Left lung (tissue), 4 donors: ENCODE measurements at regions not wholly inside any gene's neighbourhood (a gene's known extent, or its start where the extent isn't known, plus 50 kb on each side); places are given as distances from the start of the nearest gene placed in this dataset.

Experiments used
- ATAC-seq: fragments of 200-7000 bp; cut with Tn5 transposase; one replicate; pipeline ENCODE4 v1.9.1; 2020; ENCODE audit warnings: moderate library complexity
- DNase-seq, 4 donors: peaks; one replicate each; pipeline ENCODE4 v3.0.0-alpha.2; 2013 to 2020
- H3K27ac ChIP-seq, 2 donors: fragments of 200-600 bp; sonication (generic) in 1 of 2; one replicate each; pipeline versions ENCODE4 v1.5.0 to v1.8.0; 2020 to 2021
- H3K27me3 ChIP-seq, 2 donors: fragments of 200-600 bp; sonication (generic) in 1 of 2; one replicate each; pipeline versions ENCODE4 v1.5.0 to v1.8.0; 2020 to 2021
- H3K36me3 ChIP-seq, 2 donors: fragments of 200-600 bp; sonication (generic) in 1 of 2; one replicate each; pipeline versions ENCODE4 v1.5.0 to v1.8.0; 2020 to 2021
- H3K4me1 ChIP-seq, 2 donors: fragments of 200-600 bp; one replicate each; pipeline ENCODE4 v1.8.0; 2021
- H3K4me3 ChIP-seq, 2 donors: fragments of 200-600 bp; sonication (generic) in 1 of 2; one replicate each; pipeline versions ENCODE4 v1.5.0 to v1.8.0; 2020 to 2021; ENCODE audit warnings: mild to moderate bottlenecking in 1 of 2
- H3K9me3 ChIP-seq, 2 donors: fragments of 200-600 bp; sonication (generic) in 1 of 2; one replicate each; pipeline versions ENCODE4 v1.5.0 to v1.8.0; 2020 to 2021
- intact Hi-C, 2 donors: fragments of 100-400 bp; cut with DNase I; formaldehyde crosslinking; loops; one replicate each; pipeline versions ENCODE4 v1.11.2 to v1.14.2; 2022
- TF ChIP-seq, protein P1 (sequence below), 2 donors: fragments of 200-600 bp; sonication (generic) in 1 of 2; IDR thresholded peaks; one replicate each; pipeline versions ENCODE4 v1.5.0 to v1.8.0; 2021; ENCODE audit warnings: antibody characterized with exemption in 2 of 2
- donor health status: DM: no; HTN: yes; CAD: no.
- donor health status: DM: no; HTN: no; CAD: no.

DNA sequence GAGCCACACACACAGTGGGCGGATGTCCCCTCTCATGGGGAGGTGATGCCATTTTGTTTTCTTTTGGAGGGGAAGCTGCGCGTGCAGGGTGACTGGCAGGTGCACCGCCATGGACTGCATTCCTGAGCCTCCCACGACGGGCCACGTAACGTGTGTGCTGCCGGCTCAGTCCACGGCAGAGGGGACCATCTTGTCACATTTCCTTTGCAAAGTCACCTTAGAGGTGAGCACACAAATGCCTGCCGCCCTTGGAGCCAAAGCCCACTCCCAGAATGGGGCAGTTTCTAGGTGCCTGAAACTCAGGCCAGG is 262.5 kb downstream of the CTTN start:
- DNase-seq (no peak), ATAC-seq (no peak)
- Histone ChIP-seq H3K9me3 (no peaks in the 10 kb centered on the region), H3K4me1 (peaks cover 0 to 7% of the 10 kb centered on the region in 2 donors), H3K27ac (no peak overlapping the region), H3K36me3 (no peaks in the 10 kb centered on the region), H3K4me3 (no peak overlapping the region), H3K27me3 (peaks cover 10 to 63% of the 10 kb centered on the region in 2 donors)
- intact Hi-C loops = no loop called here
- TF ChIP-seq, protein P1, sequence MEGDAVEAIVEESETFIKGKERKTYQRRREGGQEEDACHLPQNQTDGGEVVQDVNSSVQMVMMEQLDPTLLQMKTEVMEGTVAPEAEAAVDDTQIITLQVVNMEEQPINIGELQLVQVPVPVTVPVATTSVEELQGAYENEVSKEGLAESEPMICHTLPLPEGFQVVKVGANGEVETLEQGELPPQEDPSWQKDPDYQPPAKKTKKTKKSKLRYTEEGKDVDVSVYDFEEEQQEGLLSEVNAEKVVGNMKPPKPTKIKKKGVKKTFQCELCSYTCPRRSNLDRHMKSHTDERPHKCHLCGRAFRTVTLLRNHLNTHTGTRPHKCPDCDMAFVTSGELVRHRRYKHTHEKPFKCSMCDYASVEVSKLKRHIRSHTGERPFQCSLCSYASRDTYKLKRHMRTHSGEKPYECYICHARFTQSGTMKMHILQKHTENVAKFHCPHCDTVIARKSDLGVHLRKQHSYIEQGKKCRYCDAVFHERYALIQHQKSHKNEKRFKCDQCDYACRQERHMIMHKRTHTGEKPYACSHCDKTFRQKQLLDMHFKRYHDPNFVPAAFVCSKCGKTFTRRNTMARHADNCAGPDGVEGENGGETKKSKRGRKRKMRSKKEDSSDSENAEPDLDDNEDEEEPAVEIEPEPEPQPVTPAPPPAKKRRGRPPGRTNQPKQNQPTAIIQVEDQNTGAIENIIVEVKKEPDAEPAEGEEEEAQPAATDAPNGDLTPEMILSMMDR (IDR thresholded peaks at IDR 0.05) = no peak

DNA sequence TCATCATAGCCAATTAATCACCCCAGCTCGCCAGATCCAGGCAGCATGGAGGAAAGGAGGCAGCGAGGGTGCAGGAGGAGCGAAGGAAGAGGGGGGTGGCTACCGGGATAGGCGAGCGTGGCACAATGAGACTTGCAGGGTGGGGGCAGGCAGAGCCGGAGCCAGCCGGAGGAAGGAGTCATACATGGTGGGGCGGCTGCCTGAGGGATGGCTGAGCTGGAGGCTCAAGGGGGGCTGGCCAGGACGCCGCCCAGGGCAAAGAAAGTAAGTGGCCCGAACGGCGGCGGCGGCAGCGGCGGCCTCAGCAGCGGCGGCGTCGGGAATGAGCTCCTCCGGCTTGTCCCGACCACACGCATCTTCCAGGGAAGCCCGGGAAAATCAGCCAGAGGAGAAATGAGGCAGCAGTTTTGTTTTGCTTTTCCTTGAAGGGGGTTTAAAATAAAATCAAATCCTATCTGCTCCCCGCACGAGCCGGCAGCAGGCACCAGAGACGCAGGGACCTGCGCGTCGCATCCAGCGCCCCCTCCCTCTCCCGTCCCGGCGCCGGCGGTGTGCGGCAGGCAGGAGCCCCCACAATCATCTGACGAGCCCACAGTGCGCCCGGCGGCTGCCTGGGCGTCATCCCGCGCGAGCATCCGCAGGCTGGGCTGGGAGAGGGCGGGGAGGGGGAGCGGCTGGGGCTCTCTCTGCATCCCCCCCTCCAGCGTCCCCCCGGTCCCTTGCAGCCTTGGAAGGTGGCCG is 263.6 kb downstream of the CTTN start:
- no peak overlapping the region for H3K27ac ChIP-seq
- TF ChIP-seq, protein P1 (IDR thresholded peaks at IDR 0.05) = no peak
- intact Hi-C loops = no loop called here
- peaks cover 0 to 7% of the 10 kb centered on the region in 2 donors for H3K4me1 ChIP-seq
- no peak overlapping the region for H3K4me3 ChIP-seq
- DNase-seq (peak in 1 of 4 donors; percentile 71), ATAC-seq (no peak)
- H3K27me3 ChIP-seq = peaks cover 10 to 74% of the 10 kb centered on the region in 2 donors
- no peaks in the 10 kb centered on the region for H3K36me3 ChIP-seq
- H3K9me3 ChIP-seq = no peaks in the 10 kb centered on the region

DNA sequence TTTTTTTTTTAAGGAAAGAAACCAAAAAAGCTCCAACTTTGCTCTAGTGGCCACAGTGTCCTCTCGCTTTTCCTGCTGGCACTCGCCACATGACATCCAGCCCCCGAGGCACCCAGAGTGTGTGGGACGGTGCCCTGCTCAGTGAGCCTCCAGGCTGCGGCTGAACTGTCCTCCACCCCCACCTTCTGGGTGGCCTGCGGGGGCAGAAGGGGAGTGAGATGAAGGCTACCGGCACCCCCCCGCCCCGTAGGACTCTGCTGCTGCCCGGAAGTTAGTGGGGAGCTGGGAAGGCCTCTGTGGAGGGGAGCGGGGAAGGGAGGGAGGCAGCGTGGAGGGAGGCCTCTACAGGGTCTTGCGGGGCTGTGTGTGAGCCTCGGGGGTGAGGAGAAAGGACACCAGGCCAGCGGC is 264.4 kb downstream of the CTTN start:
- Histone ChIP-seq H3K36me3 (no peaks in the 10 kb centered on the region), H3K4me1 (peaks cover 0 to 7% of the 10 kb centered on the region in 2 donors), H3K27me3 (peaks cover 10 to 77% of the 10 kb centered on the region in 2 donors), H3K4me3 (no peak overlapping the region), H3K27ac (no peak overlapping the region), H3K9me3 (no peaks in the 10 kb centered on the region)
- DNase-seq = no peak
- intact Hi-C loops = no loop called here
- ATAC-seq = no peak
- TF ChIP-seq, protein P1 (IDR thresholded peaks at IDR 0.05) = no peak

DNA sequence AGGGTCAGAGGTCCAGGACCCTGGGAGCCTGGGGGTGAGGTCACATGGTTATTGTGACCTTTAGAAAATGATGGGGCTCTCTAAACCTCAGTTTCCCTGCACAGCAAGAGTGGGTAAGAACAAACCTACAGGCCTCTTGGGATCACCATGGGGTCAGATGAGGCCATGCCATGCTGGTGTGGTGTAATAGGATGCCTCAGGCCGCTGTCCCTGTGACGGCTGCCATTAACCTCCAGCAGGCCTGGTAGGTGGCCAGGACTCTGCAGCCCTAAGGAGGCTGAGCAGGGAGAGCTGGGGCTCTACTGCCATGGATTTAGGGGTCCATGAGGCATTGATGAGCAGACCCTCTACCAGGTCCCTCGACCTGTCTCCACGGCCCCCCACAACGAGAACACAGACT is 265.5 kb downstream of the CTTN start:
- Histone ChIP-seq H3K36me3 (no peaks in the 10 kb centered on the region), H3K27me3 (peaks cover 10 to 84% of the 10 kb centered on the region in 2 donors)
- TF ChIP-seq, protein P1 (IDR thresholded peaks at IDR 0.05) = no peak

DNA sequence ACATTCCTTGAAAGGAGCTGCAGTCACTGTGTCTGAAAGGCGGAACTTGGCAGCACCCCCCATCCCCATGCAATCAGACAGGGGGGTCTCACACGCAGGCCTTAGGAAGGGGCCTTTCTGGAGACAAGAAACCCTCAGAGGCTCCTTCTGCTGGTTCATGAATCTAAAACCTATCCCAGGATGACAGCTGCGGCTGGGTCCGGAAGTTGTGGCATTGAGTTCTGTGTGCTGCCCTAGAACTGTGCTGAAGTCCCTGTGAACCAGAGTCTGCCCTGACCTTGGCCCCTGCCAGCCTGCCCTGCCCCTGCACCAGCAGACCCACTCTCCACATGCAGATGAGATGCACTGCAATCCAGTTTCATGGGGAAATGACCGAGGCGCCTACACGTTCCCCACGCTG is 268.0 kb downstream of the CTTN start:
- no peak overlapping the region for H3K4me3 ChIP-seq
- peaks cover 0 to 7% of the 10 kb centered on the region in 2 donors for H3K4me1 ChIP-seq
- H3K9me3 ChIP-seq = no peaks in the 10 kb centered on the region
- intact Hi-C loops = no loop called here
- TF ChIP-seq, protein P1 (IDR thresholded peaks at IDR 0.05) = no peak
- no peaks in the 10 kb centered on the region for H3K36me3 ChIP-seq
- H3K27ac ChIP-seq = no peak overlapping the region
- peaks cover 10 to 89% of the 10 kb centered on the region in 2 donors for H3K27me3 ChIP-seq
- peak in 1 of 4 donors; percentile 37 for DNase-seq
- no peak for ATAC-seq

More for the DNA sequence above, 265.5 kb downstream of the CTTN start:
- H3K4me3 ChIP-seq = no peak overlapping the region
- intact Hi-C loops = no loop called here
- ATAC-seq (no peak), DNase-seq (no peak)
- peaks cover 0 to 7% of the 10 kb centered on the region in 2 donors for H3K4me1 ChIP-seq
- no peaks in the 10 kb centered on the region for H3K9me3 ChIP-seq
- H3K27ac ChIP-seq = no peak overlapping the region
